Hindlimb muscle (tissue), 1 donor: ENCODE measurements at regions not wholly inside any gene's neighbourhood (a gene's known extent, or its start where the extent isn't known, plus 50 kb on each side); places are given as distances from the start of the nearest gene placed in this dataset.

Experiments used
- DNase-seq: peaks from one replicate; pipeline ENCODE4 v3.0.0-alpha.2; 2013

DNA sequence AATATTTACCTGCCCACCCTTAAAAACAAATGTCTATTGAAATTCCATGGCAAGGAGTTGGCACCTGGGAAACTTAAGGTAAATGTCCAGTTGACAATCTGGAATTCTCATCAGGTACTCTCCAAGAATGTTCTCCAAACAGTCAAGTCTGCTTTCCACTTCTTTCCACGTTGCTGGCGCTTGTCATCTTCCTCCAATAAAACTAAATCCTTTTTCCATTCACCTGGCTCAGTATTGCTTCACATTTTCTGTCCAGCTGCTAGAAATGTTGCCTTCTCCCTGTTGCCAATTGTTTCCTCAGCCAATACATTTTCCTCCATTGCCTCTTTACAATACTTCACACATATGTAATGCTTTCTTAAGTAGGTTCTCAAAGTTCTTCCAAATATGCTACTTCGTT, 1288.1 kb upstream of the MAP3K7 start:
- DNase-seq: peak; percentile 79

DNA sequence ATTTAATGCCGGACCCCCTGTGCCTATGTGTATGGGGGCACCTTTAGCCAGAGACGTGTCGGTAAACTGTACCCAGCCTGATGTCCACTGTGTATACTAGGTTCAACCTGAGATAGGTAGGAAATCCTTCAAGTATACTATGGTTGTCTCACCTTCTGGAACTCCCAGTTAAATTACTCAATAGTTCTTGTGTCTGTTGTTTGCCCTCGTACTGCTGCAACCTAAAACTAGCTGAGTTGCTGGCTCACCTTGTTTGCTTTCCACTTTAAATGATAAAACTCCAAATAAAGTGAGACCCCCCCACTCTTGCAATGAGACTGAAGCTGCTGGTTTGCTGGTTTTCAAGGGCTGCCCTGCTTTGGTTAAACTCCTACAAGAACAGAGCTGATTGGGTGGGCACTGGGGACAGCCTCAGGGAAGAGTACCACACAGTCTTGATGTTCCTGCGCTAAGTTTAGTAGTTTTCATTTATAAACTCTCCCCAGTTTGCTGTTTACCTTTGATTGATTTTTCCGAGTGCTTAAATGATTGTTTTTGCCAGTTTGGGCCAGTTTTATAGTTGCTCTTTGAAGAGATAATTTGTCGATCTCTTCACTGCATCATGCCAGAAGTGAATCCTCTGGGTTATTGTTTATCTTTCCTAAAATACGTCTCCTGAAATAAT, 1281.8 kb upstream of the MAP3K7 start:
- no peak for DNase-seq

DNA sequence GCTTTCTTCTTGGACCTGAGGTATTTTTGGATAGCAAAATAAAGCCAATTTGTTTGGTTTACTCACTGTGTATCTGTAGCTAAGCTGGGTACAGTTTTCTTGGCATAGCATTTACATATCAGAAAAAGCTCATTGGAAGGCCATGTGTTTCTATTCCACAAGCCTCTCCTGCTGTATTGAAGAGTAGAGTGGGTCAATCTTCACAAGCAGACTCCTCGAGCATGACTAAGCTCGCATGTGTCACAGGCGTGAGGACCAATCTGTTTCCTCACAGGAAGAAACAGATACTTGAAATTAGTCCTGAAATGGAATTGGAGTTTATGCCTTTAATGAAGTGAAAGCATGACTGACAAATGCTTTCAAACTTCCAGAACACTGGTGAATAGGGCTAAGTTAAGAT, 1279.0 kb upstream of the MAP3K7 start:
- no peak for DNase-seq

DNA sequence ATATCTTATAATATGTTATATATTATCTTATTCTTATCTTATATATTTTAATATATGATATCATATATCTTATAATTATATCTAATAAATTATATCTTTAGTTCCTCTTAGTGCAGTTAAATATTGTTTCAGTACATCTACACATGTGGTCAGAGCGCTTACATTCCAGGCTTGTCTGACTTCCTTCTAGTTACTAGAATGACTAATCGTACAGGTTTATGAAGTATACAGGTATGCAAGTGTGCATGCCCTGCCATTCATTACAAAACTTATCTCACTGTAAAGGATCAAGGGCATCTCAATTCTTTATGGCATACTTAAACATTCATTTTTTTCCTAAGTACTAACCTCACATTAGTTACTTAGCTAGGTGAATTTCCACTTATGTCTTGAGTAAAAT, 1278.0 kb upstream of the MAP3K7 start:
- DNase-seq: no peak

DNA sequence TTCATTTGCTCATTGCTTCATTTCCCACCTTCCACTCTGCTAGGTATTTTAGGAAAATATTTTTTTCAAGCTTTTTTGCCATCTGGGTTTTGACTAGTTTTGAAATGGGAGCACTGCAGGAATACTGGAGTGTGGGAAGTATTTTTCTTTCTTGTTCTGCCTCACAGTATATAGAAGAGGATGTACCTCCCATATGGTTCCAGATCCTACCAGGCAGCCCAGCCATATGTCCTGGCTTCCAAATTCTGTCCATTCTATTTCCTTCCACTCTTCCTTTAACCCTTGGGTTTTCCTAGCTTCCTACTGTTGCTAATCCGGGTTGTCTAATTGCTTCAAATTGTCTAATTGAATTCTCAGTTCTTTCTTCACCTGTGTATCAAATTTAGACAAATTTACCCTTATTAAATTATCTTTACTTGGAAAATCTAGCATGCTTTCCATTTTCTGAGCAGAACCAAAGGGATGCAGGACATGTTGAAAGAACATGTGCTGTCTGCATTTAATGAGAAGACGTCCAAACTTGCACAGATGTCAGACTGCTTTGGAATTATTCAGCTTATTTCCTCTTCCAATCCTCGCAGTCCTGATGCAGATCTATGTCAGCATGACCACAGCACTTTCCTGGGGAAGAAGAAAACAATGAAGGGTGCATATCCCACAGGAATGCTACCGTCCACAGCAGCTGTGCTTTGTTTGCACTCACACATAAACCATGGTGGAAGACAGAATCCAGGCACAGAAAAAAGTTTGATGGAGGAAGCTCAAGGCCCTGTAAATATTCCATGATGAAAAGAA, 1273.9 kb upstream of the MAP3K7 start:
- peak; percentile 63 for DNase-seq

DNA sequence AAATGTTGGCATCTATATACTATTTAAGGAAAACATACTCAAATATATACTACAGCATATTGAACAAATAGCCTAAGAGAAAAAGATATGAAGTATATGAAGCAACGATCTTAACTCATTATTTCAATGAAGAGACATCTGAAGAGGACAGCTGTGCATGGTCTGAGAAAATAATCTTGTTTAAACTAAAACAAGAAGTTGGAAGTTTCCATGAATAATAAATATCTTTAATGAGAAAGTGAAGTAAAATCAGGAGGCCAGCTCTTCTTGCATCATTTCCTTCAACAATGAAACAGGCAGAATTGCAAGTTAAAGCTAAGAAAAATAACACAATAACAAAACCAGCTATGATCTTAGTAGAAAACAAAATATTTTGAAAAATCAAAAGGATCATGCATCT, 1265.4 kb upstream of the MAP3K7 start:
- DNase-seq: no peak

DNA sequence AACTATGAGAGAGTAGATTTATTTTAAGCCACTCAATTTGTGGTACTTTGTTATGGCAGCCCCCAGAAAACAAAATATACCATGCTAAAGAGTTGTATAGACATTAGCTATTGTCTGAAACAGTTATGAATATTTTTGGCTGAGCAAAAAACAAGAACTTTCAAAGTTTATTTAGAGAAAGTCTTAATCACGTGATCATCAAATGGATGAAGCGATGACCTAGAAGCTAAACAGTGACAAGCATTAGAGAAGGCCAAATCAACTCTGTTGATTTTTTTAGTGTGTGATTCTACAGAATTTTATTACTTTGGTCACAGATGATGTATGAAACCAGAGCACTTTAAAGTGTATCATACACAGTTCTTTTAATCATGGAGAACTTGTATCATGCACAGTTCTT, 1247.9 kb upstream of the MAP3K7 start:
- DNase-seq: no peak

DNA sequence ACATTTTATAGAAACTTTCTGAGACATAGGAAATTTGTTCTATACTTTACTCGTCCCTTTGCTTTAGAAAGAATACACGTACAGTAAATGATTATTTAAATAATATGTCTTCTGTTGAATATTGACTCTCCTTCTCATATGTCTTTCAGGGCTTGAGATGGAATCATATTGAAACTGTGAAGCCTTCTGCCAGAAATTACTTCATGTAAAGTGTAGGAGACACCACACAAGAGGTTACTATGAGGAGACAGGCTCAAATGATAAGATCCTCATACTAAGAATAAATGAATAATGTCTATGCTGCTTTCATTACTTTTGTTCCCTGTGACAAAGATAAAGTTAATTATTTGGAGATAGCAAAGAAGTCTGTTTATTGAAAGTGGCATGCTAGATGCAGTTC, 1240.3 kb upstream of the MAP3K7 start:
- DNase-seq: no peak

DNA sequence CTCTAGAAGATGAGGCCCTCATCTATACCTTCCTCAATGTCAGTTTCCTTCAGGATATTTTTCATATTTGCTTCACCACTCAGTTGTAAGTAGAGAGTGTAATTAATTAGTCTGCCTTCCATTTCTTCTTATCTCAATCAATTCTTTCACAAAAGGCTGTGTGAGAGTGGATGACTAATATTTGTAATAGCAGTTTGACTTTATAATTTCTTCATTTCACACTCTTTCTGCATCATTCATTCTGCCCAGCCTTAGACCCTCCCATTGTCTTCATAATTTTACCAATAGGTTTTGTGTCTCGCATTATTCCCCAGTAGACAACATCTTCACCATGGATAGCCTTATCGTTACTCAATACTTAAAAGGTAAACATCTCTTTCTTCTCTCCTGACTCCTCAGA, 1239.3 kb upstream of the MAP3K7 start:
- DNase-seq: no peak

DNA sequence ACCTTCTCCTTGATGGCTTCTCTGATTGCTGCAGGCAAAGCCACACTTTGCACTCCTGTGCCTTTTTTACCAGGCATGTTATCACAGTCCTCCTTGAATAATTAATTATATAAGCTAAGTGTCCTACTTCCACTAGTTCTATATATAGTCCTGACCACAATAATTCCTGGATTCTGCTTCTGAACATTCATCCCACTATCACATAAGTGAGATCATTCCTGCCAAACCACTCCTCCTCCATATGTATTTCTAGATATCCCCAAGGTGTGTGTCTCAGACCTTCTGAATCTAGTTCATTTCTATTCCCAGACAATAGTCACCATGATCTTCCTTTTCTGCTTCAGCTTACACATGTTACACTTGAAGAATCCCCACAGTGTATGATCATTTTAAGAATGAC, 1237.5 kb upstream of the MAP3K7 start:
- no peak for DNase-seq

DNA sequence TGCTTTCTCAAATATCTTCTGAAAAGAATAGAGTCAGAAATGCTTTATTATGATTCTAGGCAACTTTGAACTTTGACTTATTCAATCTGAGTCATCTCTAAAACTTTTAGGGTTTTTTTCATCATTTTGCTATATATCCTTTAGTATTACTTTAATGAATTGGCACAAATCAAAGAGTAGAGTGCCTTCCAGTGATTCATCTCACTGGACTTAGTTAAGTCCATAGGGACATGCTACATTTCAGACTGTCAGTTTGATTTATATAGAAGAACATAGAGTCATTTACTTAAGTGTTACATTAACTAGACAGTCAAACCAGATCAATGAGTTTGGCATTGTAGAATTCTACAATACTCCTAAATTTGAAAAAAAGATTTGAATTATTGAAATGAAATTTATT, 1235.7 kb upstream of the MAP3K7 start:
- DNase-seq: no peak

DNA sequence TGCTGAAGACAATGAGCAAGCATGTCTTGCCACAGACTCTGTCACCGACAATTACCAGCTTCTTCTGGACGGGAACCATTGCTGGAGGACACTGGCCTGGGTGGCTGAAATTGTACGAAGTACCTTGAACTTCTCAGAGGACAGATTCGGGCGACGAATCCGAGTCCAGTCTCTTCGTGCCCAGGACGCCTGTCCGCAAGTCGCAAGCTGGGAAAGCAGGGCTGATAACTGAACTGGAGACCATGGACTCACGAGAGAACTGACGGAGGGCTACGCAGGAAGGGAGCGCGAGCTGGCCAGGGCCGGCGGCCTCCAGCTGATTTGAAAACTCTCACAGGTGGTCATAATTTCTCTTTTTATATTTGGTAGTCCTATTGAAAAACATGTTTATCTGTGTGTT, 1229.5 kb upstream of the MAP3K7 start:
- DNase-seq: no peak

DNA sequence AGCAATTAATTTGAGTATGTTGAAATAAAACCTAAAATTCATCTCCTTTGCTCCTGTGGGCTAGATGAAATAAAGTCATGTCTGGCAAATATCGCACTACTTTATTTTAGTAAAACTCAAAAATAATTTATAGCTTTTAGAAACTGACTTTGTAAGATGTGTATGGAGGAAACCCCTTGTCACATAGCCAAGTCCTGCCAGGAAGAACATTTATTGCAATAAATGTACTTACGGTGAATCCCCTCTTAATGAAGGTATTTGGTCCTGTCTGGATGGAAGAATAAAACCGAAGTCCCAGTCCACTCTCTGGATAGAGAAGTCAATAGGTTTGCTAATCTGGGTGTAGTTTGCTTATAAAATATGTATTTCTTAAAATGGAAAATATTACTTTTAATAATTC, 1226.8 kb upstream of the MAP3K7 start:
- DNase-seq: peak; percentile 10

DNA sequence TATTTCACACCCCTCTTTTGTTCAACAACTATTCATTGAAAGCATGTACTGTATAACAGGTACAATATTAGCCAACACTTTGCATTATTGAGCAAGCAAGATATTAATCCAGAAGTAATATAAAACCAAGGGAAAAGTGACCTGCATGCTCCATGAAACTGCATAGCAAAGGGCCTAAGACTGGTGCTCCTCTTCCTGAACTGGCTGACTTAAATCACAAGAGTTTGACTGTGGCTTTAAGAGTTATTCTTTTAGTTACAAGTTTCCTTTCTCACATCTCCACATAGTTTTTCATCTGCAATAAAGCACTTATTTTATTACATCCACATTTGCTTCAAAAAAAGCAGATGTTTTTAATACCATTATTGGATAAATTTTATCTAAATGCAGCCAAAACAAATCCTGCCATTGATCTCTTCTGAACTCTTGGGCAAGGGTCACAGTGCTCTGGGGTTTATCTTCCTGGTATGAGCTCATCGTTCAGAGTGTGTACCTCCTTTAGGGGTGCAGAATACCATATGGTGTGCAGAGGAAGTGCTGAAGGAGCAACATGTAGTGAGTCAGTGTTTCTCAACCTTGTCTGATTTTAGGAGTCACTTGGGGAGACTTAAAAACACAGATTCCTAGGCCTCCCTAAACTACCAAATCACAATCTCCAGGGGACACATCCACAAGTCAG, 1225.9 kb upstream of the MAP3K7 start:
- DNase-seq: peak; percentile 46

DNA sequence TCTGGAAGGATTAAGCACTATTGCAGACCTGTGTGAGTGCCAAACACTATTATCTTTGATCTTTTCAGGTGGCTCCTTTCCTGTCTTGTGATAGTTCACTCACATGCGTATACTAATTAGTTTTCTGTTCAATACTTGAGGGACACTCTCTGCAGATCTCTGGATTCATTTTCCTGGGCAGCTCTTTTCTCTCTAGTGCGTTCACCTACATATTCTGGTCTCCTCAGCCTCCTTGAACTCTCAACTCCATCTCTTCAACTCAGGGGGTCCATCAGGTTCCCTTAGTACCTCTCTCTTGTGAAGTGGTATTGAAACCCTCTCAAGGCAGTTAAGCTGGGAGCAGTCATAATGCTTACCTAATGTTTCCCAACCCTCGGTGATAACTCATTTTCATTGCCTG, 1218.1 kb upstream of the MAP3K7 start:
- DNase-seq: no peak

DNA sequence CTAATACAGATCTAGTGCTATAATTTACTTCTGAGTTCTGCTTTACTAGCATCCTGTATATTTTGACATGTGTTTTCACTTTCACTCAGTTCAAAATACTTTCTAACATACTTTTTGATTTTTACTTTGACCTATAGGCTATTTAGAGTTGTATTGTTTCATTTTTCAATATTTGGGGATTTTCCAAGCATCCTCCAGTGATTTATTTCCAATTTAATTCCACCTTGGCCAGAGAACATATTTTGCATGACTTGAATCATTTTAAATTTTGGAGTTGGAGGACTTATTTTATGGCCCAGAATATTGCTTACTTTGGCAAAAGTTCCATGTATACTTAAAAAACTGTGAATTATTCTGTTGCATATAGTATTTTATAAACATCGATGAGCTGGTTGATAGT, 1215.6 kb upstream of the MAP3K7 start:
- no peak for DNase-seq

DNA sequence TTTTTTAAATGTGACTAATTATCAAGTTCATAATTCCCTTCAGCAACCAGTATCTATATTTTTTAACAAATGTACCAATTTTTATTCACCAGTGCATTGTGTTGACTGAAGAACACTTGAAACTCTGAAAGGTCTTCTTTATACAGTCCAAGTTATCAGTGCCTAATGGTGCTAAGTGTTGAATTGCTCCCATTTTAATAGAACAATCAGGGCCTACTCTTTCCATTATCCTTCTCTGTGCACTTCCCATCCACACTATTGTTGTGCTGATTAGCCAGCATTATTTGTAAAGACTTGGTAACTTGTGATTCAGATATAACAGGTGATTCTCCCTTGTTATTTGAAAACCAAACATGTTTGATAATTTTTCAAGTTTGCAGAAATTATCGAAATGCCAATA, 1209.7 kb upstream of the MAP3K7 start:
- DNase-seq: no peak

DNA sequence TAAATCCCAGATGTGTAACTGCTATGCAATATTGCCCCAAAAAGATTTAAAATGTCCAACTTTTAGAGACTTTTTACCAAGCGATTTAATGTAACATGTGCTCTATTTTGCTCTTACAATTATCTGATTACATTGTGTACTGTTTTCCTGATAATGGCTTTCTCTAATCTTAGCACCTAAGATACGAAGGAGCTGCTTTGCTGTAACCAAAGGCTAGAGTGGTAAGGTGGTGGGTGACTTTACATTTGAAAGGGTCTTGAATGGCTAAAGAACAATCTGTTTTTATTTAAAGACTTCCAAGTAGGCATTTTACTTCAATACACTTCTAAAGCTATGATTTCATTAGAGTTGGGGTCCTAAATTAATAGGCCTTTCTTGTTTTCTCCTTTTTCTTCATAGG, 1201.6 kb upstream of the MAP3K7 start:
- no peak for DNase-seq

DNA sequence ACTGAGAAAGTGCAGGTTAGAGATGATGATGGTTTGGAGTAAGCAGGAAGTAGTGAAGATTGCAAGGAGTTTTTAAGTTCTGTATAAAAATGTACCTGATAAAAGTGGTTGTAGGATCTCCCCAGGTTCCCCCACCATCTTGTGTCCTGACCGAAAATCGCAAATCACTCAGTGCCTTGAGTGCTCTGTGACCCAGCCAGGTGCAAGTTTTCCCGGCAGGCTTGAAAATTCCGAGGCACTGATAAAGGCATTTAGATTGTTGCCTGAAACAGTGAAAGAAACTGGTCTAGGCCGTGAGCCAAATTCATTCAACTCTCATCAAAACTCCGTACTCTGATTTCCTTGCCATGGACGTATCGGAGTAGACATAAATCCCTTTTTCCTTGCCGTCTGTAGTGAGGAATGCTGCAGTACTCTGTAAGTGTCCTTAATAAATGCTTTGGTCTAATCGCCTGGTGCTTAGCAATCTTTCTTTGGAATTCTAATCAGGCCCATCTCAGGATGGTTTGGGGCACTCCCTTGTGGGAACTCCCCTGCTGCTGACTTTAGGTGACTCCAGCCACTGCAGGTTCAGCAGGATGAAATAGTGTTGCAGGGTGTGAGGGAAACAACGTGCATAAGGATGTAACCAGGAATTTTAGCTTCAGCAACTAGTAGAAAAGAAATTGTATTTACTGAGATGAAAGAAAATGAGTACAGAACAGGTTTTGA, 1199.8 kb upstream of the MAP3K7 start:
- no peak for DNase-seq

DNA sequence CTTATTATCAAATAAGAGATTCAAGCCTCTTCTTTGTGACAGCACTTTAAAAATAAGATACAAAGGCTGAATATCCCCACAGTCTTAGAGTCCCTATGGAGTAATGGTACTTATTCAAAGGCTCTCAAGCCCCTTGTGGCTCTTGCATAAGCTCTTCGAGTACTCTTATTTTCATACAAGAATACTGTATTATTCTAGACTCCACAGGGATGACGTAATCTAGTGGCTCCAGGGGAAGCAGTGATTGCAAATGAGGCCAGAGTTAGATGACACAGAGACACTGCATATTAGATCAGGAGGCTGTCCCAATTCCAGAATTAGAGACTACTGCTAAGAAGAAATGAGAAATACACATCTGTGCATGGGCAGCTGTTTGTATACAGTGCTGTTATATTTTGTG, 1195.9 kb upstream of the MAP3K7 start:
- peak; percentile 40 for DNase-seq

DNA sequence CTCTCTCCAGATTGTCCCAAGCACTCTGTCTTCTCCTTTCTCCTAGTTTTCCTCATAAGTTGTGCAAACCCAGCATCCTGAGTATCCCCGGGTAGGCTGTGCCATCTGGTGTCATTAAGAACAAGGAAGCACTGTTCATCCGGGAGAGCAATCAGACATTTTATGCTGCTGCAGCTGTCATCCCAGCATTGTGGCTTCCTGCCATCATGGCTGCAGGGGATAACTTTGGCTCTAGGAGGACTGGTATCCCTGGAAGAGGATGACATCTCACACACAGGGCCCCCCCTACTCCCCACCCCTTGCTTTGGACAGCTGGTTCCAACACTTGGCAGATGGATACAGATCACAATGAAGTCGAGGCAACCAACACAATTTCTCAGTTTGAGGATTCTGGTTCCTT, 1195.1 kb upstream of the MAP3K7 start:
- DNase-seq: peak; percentile 54

DNA sequence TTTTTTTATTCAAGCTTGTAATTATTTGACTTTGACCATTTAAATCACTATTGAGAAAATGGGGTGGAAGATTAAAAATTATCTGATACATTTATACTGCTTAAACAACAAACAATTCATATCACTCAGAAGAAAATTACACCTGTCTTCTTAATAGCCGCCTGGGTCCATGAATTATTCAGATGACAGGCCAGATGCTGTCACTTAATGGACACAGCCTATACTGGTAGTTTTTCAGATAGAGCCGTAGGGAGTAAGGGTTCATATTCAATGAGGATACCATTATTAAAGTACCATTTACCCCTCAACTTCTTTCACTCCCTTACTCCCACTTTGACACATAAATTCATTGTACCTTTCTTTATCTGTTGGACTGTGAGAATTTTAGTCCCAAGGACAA, 1193.4 kb upstream of the MAP3K7 start:
- no peak for DNase-seq

DNA sequence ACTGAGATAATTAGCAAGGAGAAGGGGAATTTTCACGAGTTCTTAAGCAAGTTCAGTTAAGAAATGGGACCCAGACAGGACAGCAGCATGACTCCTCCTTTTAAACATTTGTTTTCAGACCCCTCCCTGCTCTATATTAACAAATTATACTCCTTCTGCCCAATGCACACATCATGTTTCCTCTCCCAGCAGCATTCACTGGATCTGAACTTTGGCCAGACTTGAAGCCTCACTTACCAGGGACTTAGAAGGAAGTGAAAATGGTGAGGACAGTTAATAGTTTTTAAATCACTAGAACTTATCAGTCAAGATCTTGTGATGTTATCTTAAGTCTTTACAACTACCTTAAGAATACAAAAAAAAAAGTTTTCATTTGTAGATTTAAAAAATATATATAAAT, 1174.7 kb upstream of the MAP3K7 start:
- DNase-seq: no peak
